Transverse colon (tissue), 4 donors: ENCODE measurements at regions not wholly inside any gene's neighbourhood (a gene's known extent, or its start where the extent isn't known, plus 50 kb on each side); places are given as distances from the start of the nearest gene placed in this dataset.

Source experiments
- EP300 ChIP-seq: sonication (generic); formaldehyde crosslinking; IDR thresholded peaks from one replicate; pipeline ENCODE4 v1.6.1; 2017; ENCODE audit warnings: antibody characterized with exemption, low read depth
- POLR2A ChIP-seq: fragments of 450-650 bp; IDR thresholded peaks from one replicate; pipeline ENCODE4 v1.6.1; 2016; ENCODE audit warnings: antibody characterized with exemption, mild to moderate bottlenecking, moderate library complexity
- POLR2AphosphoS5 ChIP-seq, 3 donors: sonication (generic); formaldehyde crosslinking; IDR thresholded peaks; one replicate each; pipeline ENCODE4 v1.6.1; 2016; ENCODE audit warnings: antibody characterized with exemption in 3 of 3
- TF ChIP-seq, protein P1 (sequence below), 5 experiments: fragments of 200-600 bp in 3 of 5; fragments of 450-650 bp in 2 of 5; sonication (generic) in 3 of 5; IDR thresholded peaks; 1 replicate in 2 of 5; 2 replicates in 3 of 5; pipeline ENCODE4 v1.5.1; 2016 to 2017; ENCODE audit warnings: antibody characterized with exemption in 5 of 5, inconsistent platforms in 3 of 5, mild to moderate bottlenecking in 2 of 5, moderate library complexity in 1 of 5

DNA sequence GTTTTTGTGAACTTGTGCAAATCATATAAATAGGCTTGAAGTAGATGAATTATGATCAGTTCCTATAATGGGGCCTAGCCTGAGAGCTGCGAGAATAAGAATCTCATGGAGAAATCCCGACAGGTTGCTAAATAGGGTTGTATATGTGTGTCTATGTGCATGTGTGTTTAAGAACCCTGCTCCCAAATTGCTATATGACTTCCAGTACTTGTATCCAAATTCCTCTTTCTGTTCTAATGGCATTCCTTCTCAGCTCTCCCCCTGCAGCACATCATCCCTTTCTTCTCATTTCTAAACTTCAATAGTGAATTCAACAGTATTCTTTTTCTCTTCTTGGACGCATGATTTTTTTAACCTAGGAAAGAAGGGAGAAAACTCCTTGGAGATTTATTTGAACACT is 277.2 kb downstream of the GAS1 start:
- TF ChIP-seq POLR2A (no peak), EP300 (no peak), POLR2AphosphoS5 (IDR thresholded peaks at IDR 0.05) (no peak)
- TF ChIP-seq, protein P1, sequence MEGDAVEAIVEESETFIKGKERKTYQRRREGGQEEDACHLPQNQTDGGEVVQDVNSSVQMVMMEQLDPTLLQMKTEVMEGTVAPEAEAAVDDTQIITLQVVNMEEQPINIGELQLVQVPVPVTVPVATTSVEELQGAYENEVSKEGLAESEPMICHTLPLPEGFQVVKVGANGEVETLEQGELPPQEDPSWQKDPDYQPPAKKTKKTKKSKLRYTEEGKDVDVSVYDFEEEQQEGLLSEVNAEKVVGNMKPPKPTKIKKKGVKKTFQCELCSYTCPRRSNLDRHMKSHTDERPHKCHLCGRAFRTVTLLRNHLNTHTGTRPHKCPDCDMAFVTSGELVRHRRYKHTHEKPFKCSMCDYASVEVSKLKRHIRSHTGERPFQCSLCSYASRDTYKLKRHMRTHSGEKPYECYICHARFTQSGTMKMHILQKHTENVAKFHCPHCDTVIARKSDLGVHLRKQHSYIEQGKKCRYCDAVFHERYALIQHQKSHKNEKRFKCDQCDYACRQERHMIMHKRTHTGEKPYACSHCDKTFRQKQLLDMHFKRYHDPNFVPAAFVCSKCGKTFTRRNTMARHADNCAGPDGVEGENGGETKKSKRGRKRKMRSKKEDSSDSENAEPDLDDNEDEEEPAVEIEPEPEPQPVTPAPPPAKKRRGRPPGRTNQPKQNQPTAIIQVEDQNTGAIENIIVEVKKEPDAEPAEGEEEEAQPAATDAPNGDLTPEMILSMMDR (IDR thresholded peaks at IDR 0.05): no peak
